ENCODE measurements at regions not wholly inside any gene's neighbourhood (a gene's known extent, or its start where the extent isn't known, plus 50 kb on each side); places are given as distances from the start of the nearest gene placed in this dataset.

DNA sequence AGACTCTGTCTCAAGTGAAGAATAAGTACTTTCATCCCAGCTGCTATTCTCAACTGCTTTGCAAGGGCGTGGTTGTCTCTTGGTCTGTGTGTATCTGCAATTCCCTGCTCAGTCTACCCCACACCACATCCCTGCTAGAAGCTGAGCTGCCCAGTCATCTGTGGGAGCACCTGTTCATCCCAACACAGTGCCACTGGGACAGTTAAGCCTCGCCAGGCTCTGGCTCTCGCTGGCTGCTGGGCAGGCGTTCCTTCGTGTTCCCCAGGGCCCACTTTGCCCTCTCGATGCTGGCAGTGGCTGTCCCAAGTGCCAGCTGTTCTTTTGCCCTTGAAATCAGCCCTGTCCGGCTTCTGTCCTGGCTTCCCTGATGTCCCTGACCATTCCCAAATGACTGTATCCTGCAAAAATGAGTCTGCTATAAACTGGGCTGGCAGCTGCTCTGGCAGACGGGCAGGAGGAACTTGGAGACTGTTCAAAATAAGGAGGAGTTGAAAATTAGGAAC, 91.6 kb upstream of the KLHL25 start:
- TF ChIP-seq, protein P1, sequence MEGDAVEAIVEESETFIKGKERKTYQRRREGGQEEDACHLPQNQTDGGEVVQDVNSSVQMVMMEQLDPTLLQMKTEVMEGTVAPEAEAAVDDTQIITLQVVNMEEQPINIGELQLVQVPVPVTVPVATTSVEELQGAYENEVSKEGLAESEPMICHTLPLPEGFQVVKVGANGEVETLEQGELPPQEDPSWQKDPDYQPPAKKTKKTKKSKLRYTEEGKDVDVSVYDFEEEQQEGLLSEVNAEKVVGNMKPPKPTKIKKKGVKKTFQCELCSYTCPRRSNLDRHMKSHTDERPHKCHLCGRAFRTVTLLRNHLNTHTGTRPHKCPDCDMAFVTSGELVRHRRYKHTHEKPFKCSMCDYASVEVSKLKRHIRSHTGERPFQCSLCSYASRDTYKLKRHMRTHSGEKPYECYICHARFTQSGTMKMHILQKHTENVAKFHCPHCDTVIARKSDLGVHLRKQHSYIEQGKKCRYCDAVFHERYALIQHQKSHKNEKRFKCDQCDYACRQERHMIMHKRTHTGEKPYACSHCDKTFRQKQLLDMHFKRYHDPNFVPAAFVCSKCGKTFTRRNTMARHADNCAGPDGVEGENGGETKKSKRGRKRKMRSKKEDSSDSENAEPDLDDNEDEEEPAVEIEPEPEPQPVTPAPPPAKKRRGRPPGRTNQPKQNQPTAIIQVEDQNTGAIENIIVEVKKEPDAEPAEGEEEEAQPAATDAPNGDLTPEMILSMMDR (IDR thresholded peaks at IDR 0.05; ENCODE audit: low read depth, low read length), result no peak
- H3K27ac ChIP-seq (ENCODE audit: low read depth, low read length), result no peak overlapping the region
- no peaks in the 10 kb centered on the region for H3K9me3 ChIP-seq (ENCODE audit: control insufficient read depth, insufficient read depth, low read length)
- H3K4me3 ChIP-seq (ENCODE audit: low read depth, low read length), result no peak overlapping the region
- peaks cover 3% of the 10 kb centered on the region for H3K27me3 ChIP-seq (ENCODE audit: control insufficient read depth, insufficient read depth, low read length)
- CTCF ChIA-PET, result no interaction called here
- no peak for DNase-seq (ENCODE audit: low read depth, low spot score)
- POLR2A ChIA-PET, result interaction anchor here (0.7 kb wide), 1 partner anchor 59 kb away, joined by 3 read pairs; no protein-coding TSS in a partner anchor

GRCh38 chr15:85889956-85890619, 95.4 kb upstream of the KLHL25 start:
- TF ChIP-seq, protein P1 (IDR thresholded peaks at IDR 0.05; ENCODE audit: low read depth, low read length), result no peak
- Histone ChIP-seq H3K27ac (ENCODE audit: low read depth, low read length) (no peak overlapping the region), H3K4me3 (ENCODE audit: low read depth, low read length) (no peak overlapping the region), H3K27me3 (ENCODE audit: control insufficient read depth, insufficient read depth, low read length) (peaks cover 4% of the 10 kb centered on the region), H3K9me3 (ENCODE audit: control insufficient read depth, insufficient read depth, low read length) (no peaks in the 10 kb centered on the region)
- CTCF ChIA-PET, result no interaction called here
- POLR2A ChIA-PET, result no interaction called here
- DNase-seq (ENCODE audit: low read depth, low spot score), result no peak

GRCh38 chr15:85890620-85890980, 95.9 kb upstream of the KLHL25 start:
- TF ChIP-seq, protein P1 (IDR thresholded peaks at IDR 0.05; ENCODE audit: low read depth, low read length), result no peak
- H3K27ac ChIP-seq (ENCODE audit: low read depth, low read length), result no peak overlapping the region
- H3K9me3 ChIP-seq (ENCODE audit: control insufficient read depth, insufficient read depth, low read length), result no peaks in the 10 kb centered on the region
- CTCF ChIA-PET, result no interaction called here
- no peak overlapping the region for H3K4me3 ChIP-seq (ENCODE audit: low read depth, low read length)
- H3K27me3 ChIP-seq (ENCODE audit: control insufficient read depth, insufficient read depth, low read length), result peaks cover 4% of the 10 kb centered on the region
- no peak for DNase-seq (ENCODE audit: low read depth, low spot score)
- POLR2A ChIA-PET, result no interaction called here

DNA sequence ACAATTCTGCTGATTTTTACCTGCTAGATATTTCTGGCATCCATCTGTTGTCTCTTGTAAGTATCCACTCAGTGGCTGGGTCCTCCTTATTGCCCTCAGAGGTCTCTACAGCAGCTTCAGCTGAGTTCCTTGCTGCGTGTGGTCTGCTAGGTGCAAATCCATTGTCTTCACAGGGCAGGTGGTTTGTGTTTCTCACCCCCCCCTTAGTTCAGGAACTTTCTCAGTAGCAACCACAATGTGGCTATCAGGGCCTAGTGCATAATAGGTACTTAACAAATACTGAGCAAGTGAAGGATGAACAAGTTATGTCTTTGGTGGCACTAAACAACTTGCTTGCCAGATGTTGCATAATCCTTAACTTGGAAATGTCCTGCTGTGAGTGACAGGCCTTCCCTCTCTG, 96.7 kb upstream of the KLHL25 start:
- no peak overlapping the region for H3K4me3 ChIP-seq (ENCODE audit: low read depth, low read length)
- H3K27me3 ChIP-seq (ENCODE audit: control insufficient read depth, insufficient read depth, low read length), result peaks cover 4% of the 10 kb centered on the region
- H3K27ac ChIP-seq (ENCODE audit: low read depth, low read length), result no peak overlapping the region
- ChIA-PET CTCF (no interaction called here), POLR2A (no interaction called here)
- TF ChIP-seq, protein P1 (IDR thresholded peaks at IDR 0.05; ENCODE audit: low read depth, low read length), result no peak
- no peak for DNase-seq (ENCODE audit: low read depth, low spot score)
- no peaks in the 10 kb centered on the region for H3K9me3 ChIP-seq (ENCODE audit: control insufficient read depth, insufficient read depth, low read length)

GRCh38 chr15:85892232-85892631, 97.5 kb upstream of the KLHL25 start:
- Histone ChIP-seq H3K27me3 (ENCODE audit: control insufficient read depth, insufficient read depth, low read length) (peaks cover 4% of the 10 kb centered on the region), H3K9me3 (ENCODE audit: control insufficient read depth, insufficient read depth, low read length) (no peaks in the 10 kb centered on the region), H3K27ac (ENCODE audit: low read depth, low read length) (no peak overlapping the region), H3K4me3 (ENCODE audit: low read depth, low read length) (no peak overlapping the region)
- TF ChIP-seq, protein P1 (IDR thresholded peaks at IDR 0.05; ENCODE audit: low read depth, low read length), result no peak
- CTCF ChIA-PET, result no interaction called here
- DNase-seq (ENCODE audit: low read depth, low spot score), result no peak
- POLR2A ChIA-PET, result no interaction called here

All from AG04450 (cell line).